Muscle of back (tissue), 3 donors: ENCODE measurements at regions not wholly inside any gene's neighbourhood (a gene's known extent, or its start where the extent isn't known, plus 50 kb on each side); places are given as distances from the start of the nearest gene placed in this dataset.
"Not testable (repeated sequence)": the region's sequence is repeated elsewhere in the genome, so short reads cannot be mapped to it uniquely, and the experiment has no call there.

ENCODE experiments used
- DNase-seq, 3 donors: peaks; one replicate each; pipeline versions ENCODE4 v3.0.0 to v3.0.0-alpha.2; 2013

DNA sequence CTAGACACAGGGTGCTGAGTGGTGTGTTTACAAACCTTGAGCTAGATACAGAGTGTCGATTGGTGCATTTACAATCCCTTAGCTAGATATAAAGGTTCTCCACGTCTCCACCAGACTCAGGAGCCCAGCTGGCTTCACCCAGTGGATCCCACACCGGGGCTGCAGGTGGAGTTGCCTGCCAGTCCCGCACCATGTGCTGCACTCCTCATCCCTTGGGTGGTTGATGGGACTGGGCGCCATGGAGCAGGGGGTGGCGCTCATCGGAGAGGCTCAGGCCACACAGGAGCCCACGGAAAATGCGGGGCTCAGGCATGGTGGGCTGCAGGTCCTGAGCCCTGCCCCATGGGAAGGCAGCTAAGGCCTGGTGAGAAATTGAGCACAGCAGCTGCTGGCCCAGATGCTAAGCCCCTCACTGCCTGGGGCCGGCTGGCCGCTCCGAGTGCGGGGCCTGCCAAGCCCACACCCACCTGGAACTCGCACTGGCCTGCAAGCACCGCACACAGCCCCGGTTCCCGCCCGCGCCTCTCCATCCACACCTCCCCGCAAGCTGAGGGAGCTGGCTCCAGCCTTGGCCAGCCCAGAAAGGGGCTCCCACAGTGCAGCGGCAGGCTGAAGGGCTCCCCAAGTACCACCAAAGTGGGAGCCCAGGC lies 418.4 kb downstream of the KIF20B start:
- not testable (repeated sequence) for DNase-seq

DNA sequence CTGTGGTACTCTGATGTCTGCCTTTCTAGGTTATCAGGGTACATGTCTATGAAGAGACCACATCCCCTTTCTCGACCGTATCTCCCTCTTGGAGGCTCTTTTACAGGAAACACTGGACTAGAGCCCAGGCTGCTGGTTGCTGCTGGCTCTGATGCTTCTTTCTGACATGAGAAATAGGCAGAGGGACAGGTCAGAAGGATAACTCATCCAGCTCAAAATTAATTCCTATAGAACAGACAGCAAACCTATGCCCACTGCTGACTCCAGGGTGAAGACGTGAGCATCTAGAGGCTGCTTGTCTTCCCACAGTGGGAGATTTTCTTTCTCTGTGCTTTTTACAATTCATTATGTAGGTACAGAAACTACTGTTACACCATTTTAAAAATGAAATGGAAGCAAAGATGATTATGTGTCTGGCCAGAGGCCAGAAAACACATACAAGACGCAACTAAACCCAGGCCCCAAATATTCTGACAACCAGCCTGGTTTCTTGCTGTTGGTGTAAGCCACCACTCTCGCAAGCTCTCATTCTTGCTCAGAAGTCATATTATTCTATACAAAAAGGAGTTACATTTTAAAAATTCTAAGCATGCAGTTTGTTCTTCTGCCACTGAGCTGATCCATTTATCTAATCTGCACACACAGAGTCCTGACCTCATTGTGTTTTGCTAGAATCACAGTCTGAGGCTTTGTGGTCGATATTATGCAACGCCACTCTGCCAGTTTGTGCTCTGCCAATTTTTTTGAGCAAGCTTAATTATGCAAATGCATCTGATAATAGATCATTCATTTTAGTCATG lies 424.3 kb downstream of the KIF20B start:
- DNase-seq: peak; percentile 13 to 54 (median 45)

DNA sequence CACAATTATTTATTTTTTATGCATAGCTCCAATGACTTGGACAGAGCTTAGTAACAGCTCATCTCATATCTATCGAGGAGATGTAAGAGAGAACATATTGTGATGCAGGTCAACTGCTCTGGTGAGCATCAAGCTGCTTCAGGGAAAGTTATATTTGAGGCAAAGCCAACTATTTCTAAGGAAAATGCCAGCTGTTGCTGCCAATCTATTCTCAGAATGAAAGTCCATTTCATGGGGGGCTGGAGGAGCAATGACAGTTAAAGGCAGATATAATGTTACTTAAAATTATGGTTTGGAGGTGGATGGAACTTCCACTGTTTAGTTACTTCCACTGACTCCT lies 424.8 kb downstream of the KIF20B start:
- peak in 1 of 3 donors; percentile 18 for DNase-seq

DNA sequence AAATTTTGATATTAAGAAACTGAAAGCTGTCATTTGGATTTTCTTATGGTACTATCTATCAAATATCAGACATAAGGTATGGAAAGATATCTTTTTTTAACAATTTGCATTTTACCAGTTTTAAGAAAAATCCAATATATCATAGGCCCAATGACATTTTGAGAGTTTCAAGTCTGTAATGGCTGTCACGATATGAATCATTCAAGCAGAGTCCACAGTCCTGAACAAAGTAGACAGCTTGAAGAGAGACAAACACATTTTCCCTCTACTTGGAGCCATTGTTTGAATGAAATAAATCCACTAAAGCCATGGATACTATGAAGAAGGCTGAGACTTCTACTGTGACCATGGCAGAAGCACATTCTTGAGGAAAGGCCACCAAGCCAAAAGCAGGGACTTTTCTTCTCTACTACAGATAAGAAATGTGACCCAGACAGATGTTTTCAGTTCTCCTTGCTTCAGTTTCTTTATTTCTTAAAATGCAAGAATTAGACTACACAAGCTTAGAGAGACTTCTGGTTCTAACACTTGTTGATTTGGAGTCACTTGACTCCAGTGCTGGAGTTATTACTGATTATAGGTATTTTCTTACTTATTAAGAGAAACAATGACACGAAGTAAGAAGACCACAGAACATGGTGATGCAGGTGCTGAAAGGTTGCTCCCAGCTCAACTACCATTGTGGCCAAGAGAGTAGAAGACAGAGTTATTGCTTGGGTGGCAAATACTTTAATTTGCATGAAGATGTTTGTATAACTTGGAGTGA lies 429.1 kb downstream of the KIF20B start:
- no peak for DNase-seq

DNA sequence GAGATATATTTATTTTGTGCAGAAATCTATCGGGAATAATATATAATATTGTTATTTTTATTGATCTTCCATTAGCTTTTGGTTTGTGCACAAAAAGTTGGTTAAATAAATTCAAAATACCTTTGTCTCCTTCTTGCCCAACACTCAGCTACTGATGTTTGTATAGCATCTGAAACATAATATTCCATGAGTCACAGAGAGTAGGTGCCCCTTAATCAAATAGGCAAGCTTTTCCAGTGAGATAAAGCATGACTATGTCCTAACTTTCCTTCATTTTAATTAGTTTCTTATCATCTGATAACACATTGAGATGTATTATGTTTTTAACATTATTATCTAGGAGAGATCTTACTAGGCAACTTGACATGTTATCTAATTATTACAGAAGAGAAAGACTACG lies 432.2 kb downstream of the KIF20B start:
- DNase-seq: no peak

DNA sequence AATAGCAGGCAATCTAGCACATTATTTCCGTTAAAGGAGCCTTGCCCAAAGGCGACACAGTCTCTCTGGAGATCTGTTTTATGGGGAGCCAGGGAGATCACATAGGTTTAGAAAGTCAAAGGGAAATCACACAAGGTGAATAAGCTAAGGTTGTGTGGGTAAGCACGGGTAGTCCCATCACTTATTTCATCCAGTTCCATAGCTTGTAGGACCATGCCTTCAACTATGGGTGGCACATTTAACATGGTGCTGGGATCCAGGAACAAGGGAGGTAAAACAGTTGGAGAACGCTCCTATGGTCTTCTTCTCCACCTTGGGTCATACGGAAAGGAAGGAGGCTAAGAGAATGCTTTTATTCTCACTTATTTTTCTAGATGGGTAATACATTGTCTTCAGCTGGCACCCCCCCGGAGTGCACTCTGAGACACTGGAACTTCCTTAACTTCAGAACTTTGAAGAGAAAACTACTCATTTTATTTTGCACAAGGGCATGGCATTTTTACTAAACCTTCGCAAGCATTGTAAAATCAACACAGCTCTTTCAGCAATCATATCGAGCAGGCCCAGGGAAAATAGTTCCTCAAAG lies 435.4 kb downstream of the KIF20B start:
- peak in 1 of 3 donors; percentile 12 for DNase-seq

DNA sequence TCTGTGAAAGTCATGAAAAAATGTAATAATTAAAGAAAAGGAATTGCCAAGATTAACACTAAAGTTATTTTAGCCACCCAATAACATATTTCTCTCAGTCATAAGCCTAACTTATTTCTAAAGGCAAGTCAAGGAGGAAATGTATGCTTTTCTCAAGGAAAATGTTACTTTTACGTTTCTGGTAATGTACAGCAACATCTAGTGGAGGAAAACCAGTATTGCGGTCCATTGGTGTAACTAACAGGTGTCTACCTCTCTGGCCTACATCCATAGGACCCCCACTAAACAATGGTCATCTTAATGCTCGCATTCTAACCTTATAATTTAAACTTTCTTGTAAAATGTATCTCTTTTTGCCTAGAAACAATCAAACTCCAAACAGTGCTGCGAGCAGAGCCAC lies 437.5 kb downstream of the KIF20B start:
- DNase-seq: no peak

DNA sequence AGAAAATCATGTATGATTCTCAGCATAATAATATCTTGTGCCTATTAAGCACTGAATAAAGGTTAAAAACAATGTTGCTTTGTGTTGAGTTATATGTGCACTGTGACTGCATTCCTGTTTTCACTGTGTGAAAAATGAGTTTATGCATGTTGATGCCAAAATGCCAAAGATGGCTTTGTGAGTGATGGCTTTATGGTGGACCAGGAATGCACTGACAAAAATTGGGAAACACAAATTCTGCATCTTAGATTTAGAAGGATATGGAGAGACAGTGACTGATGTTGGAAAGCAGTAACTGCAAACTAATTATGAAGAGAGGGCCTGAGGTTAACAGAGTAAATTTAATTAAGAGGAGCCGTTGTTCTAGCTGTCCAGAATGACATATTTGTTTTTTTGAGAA lies 440.4 kb downstream of the KIF20B start:
- no peak for DNase-seq

DNA sequence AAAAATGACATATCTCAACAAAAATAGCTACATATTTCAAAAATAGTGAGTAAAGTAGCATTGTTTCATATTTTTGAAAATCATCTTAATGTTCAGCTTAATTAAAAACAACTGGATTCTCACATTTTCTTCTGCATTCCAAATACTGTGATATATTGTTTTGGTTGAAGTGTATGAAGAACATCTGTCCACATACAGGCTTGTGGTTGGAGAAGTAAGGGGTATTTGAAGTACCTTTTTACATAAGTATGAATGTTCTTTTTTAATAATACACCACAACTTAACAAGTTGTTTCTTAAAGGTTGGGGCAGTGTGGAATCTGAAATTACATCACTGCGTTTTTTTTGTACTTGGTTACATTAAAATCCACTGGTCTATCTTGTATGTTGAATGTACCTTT lies 442.5 kb downstream of the KIF20B start:
- DNase-seq: no peak

DNA sequence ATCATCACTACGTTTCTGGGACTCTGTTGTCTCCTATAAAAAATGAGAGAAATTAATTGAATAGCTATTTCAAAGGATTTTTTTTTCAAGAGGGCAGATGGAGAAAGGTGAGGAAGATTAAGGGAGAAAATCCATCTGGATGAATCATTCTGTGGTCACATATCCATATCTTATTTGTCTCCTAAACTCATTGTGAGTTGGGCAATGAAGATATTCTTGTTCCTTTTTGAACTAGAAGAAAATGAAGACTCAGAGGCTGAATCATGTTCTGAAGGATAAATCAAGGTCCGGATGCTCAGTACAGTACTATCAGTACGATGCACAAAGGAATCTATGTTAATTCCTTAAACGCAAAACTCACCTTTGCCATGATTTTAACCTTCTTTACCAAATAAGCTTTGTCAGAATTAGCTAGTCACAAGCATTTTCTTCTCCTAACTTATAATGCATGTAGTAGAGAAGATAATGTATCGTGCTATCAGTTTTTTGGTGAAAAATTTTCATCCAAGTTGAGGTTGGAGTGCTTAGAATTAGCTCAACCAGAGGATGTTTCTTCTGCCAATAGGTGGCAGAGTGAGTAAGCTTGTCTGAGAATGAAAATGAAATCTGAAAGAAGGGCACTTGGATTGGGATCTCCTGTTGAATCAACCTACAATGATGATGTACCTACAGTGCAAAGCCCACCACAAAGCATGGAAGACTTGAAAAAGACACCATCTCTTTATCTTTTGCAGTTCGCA lies 446.9 kb downstream of the KIF20B start:
- peak; percentile 17 to 36 (median 25) for DNase-seq

DNA sequence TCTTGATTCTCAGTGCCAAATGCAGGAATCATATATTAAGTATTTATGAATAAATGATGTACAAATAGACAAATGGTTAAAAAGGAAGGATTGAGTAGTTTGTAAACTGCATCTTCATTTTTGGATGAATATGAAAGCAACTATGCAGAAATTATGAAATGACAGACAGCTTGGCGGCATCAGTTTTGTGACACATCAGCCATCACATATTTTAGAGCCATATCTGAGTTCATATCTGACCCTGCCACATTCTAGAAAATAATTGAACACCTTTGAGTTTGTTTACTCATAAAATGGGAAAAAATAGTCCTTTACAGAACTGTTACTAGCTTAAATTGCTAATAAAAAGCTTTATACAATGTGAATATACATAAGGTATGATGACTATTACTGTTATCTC lies 448.2 kb downstream of the KIF20B start:
- no peak for DNase-seq

DNA sequence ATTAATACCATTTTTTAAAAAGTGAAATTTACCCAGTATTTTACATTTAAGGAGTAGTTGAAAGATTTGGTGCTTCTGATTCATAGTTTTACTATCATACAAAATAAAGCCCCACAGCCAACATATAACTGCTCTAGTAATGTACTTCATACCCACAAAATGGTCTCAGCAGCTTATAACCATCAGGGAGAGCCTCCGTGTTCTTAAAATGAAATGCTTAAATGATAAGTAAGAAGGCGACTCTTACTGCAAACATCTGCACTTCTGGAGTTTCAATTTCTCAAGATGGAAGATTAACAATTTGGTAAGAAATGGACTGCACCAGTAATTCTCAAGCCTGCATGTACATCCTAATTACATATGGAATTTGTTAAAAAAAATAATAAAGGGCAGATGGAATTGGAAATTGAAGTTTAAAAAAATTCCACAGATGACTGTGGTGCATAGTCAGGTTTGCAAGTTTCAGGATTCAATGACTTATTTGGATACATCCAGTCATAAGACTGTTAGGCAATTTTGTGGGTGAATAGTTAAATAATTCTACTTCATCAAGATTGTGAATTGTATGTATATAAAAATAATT lies 461.0 kb downstream of the KIF20B start:
- peak in 1 of 3 donors; percentile 89 for DNase-seq

DNA sequence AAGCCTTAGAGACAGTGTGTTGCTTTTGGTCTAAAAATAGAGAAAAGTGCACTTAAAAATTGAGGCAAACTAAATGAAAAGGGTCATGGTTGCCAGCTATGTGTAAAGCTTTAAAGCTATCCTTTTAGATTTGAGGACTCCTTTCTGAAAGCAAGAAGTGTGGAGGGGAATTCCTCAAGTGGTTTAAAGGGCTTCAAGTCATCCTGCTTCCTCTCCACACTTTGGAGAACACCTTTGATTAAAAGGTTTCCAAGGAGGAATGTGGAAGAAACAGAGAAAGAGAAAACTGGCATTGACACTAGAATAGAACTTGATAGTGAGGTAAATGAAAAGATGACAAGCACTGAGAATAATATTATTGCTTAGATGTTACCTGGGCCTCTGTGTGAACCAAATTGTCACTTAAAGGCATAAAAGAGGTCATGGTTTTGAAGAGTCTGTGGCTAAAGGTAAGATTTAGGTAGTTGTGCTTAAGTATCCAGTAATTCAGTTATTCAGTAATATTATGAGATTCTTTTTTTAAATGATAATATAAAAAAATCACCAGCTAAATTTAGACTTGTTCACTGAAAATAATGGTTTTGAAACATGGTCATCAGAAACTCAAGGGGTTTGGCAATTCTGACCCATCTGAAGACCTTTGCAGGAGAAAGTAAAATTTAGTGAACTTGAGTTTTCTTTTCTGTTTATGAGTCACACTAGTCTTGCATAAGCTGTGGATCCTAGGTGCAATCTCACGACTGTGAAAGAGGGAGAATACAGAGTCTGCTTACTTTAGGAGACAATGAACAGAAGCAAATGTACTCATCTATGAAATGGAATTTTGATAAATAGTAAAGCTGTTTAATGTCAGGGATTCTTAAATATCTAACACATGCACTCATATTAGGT lies 466.0 kb downstream of the KIF20B start:
- DNase-seq: no peak

DNA sequence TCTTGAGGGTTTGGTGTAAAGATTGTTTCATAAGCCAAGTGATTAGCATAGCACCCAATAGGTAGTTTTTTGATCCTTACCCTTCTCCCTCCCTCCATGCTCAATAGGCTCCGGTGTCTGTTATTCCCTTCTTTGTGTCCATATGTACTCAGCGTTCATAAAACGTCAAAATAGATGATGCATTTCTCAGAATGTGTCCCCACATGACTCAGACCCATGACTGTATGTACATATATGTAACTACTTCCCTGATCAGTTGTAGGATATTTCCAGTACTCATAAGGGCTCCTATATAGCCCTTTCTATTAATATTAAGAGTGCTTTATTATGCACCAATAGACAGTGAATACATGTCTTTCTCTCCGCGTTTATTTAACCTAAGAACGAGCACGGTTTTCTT lies 466.9 kb downstream of the KIF20B start:
- no peak for DNase-seq

DNA sequence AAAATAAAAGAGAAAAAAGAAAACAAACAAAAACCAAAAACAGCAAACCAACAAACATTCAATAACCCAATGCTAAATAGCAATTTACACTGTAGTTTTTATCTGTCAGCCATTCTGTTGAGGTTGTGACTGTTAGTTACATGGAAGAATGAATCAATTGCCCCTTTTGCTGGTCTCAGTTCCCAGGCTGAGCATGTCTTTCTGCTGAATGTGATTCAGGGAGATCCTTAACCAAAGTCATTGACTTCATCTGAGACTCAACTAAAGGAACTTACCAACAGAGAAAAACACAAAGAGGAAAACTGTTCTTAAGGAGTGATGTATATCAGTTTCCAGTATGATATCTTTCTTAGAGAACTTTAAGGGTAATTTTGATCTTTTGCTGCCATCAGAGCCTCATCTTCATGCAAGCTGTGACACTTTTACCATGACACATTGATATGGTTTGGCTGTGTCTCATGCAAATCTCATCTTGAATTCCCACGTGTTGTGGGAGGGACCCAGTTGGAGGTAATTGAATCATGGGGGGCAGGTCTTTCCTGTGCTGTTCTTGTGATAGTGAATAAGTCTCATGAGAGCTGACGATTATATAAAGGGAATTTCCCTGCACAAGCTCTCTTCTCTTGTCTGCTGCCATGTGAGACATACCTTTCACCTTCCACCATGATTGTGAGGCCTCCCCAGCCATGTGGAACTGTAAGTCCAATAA lies 469.8 kb downstream of the KIF20B start:
- DNase-seq: no peak

DNA sequence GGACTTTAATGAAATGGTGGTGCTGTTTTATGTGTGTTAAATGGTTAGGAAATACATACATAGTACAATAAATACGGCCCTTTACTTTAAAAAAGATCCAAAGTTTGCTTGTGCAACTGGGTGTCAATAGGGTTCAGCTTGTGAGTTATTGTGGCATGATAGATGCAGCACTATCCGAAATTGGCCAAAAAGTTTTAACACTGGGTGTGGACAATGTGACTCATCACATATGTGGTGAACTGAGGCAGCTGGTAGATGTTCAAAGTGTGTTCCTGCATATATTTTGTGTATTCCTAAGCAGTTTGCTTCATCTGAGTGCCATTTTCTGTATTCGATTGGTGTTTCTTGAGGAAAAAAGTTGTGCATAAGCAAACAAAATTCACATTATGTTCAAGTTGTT lies 473.1 kb downstream of the KIF20B start:
- DNase-seq: no peak

DNA sequence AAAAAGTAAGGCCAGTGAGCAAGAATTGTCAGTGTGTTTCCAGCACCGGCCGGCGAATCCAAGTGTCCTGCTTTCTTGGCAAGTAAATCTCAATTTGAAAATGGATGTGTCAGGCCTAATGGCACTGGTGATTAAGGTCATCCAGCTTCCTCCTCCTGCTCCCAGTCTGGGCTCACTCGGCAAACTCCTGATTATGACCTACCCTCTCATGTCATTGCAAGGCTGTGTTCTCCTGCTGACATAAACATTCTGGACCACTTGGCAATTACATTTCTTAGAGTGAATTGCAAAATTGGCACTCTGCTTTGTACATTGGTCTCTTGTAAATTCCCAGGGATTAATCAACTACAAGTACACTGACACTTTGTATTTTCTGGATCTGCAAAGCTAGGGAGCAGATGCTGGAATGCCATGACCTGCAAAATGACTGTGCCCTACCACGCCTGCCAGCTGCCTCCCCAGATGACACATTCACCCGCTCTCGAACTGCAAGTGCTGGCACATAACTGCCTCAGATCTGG lies 473.8 kb downstream of the KIF20B start:
- peak in 1 of 3 donors; percentile 30 for DNase-seq

DNA sequence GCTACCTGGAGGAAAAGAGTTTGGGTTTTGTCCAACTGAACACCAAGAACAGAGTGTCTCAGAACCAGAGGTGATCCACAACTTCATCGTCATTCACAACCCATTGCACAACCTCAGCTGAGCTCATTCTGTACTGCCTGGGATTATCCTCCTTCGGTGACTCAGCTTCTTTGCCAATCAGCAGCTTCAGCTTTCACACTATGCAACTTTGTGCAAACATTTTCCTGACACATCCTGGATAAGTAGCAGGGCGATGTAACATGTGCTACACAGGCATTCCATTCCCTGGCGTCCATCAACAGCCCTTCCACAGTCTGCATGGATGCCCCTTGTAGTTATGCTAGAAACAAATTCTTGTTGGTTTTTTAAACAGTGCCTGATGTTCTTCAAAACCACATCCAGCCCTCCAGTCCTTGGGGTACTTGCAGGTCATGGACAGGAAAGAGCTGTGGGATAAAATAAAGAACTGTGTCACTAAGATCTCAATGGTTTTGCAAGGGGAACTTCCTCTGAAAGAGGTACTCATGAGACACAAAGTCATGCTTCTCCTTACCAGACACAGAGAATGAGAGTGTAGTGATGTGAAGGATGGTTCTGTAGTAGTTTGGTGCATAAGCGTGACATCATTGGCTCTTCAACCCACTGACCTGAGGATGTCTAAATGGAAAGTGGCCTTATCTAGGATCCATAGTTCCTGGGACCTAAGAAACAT lies 478.5 kb downstream of the KIF20B start:
- peak in 1 of 3 donors; percentile 92 for DNase-seq
